Pancreas (tissue), 10 donors: ENCODE measurements at regions not wholly inside any gene's neighbourhood (a gene's known extent, or its start where the extent isn't known, plus 50 kb on each side); places are given as distances from the start of the nearest gene placed in this dataset.

ENCODE experiments used
- ATAC-seq, 4 donors: fragments of 200-7000 bp; cut with Tn5 transposase; one replicate each; pipeline versions ENCODE4 v1.8.0 to v1.9.1; 2020; ENCODE audit warnings: mild to moderate bottlenecking in 4 of 4, moderate library complexity in 4 of 4
- DNase-seq, 6 donors: peaks; one replicate each; pipeline ENCODE4 v3.0.0-alpha.2; 2020
- FAIRE-seq: peaks from 2 replicates; lab custom pipeline; 2012; peaks lifted over from hg19 to GRCh38; lab: Jason Lieb, UNC
- H3K27ac ChIP-seq, 4 donors: fragments of 200-600 bp; sonication (generic); 1 replicate in 3 of 4; 2 replicates in 1 of 4; pipeline versions ENCODE4 v1.5.0 to v1.8.0; 2020
- H3K27me3 ChIP-seq, 4 donors: fragments of 200-600 bp; one replicate each; pipeline ENCODE4 v1.8.0; 2021
- H3K36me3 ChIP-seq, 3 donors: fragments of 200-600 bp; sonication (generic) in 1 of 3; one replicate each; pipeline versions ENCODE4 v1.5.0 to v1.8.0; 2020 to 2021
- H3K4me1 ChIP-seq, 3 donors: fragments of 200-600 bp; one replicate each; pipeline ENCODE4 v1.8.0; 2021
- H3K4me3 ChIP-seq, 4 donors: fragments of 200-600 bp; sonication (generic) in 2 of 4; one replicate each; pipeline versions ENCODE4 v1.5.0 to v1.8.0; 2020 to 2021
- H3K9me3 ChIP-seq, 4 donors: fragments of 200-600 bp; one replicate each; pipeline ENCODE4 v1.8.0; 2021
- CTCF ChIP-seq, 4 donors: fragments of 200-600 bp; sonication (generic) in 3 of 4; IDR thresholded peaks; one replicate each; pipeline versions ENCODE4 v1.5.0 to v1.8.0; 2021; ENCODE audit warnings: antibody characterized with exemption in 4 of 4
- WGBS, 2 donors: extraction: QIAGEN DNeasy Blood & Tissue Kit; methylation state at CpG; one replicate each; pipeline ENCODE4 v1.1.7; 2013; 5-methylcytosine and 5-hydroxymethylcytosine counted together
- intact Hi-C, 3 donors: fragments of 100-400 bp; cut with DNase I; formaldehyde crosslinking; loops; one replicate each; pipeline versions ENCODE4 v1.11.1 to v1.14.2; 2022
- donor health status: healthy with polysubstance abuse.
- donor health status: DM: no; HTN: no; CAD: no; lungs with moderate emphysema.
- donor health status: DM: no; HTN: no; CAD: no.
- donor health status: control.
- donor health status: control.
- donor health status: Bipolar disorder and iron deficiency.
- donor health status: DM: yes; HTN: yes; CAD: no.
- donor health status: DM: no; HTN: no; CAD: no.
- donor health status: DM: no; HTN: no; CAD: no.
- donor health status: DM: yes; HTN: yes; CAD: no.

- Histone ChIP-seq H3K36me3 (no peaks in the 10 kb centered on the region), H3K27ac (no peak overlapping the region), H3K4me1 (no peaks in the 10 kb centered on the region), H3K27me3 (no peaks in the 10 kb centered on the region), H3K4me3 (no peak overlapping the region), H3K9me3 (no peaks in the 10 kb centered on the region)
- 76 to 85% methylated on average over 6 of the region's 6 CpGs for WGBS, 2 donors
- TF ChIP-seq CTCF (IDR thresholded peaks at IDR 0.05) = no peak
- DNase-seq (no peak), ATAC-seq (no peak), FAIRE-seq (no peak)
- intact Hi-C loops = no loop called here
These were observed 196.7 kb downstream of the TFAP2B start for GRCh38 chr6:51015394-51015793.

GRCh38 chr6:51016489-51016888 is 197.8 kb downstream of the TFAP2B start:
- no peak for TF ChIP-seq CTCF (IDR thresholded peaks at IDR 0.05)
- no peak for DNase-seq
- no peak for FAIRE-seq
- H3K36me3 ChIP-seq = no peaks in the 10 kb centered on the region
- H3K27me3 ChIP-seq = no peaks in the 10 kb centered on the region
- H3K9me3 ChIP-seq = no peaks in the 10 kb centered on the region
- no peak overlapping the region for H3K27ac ChIP-seq
- H3K4me1 ChIP-seq = no peaks in the 10 kb centered on the region
- intact Hi-C loops = no loop called here
- 60 to 62% methylated on average over 1 of the region's 1 CpG for WGBS, 2 donors
- no peak overlapping the region for H3K4me3 ChIP-seq
- no peak for ATAC-seq

- no peaks in the 10 kb centered on the region for H3K36me3 ChIP-seq
- H3K4me1 ChIP-seq = no peaks in the 10 kb centered on the region
- no peak overlapping the region for H3K4me3 ChIP-seq
- H3K9me3 ChIP-seq = no peaks in the 10 kb centered on the region
- no peak overlapping the region for H3K27ac ChIP-seq
- no peaks in the 10 kb centered on the region for H3K27me3 ChIP-seq
- no peak for DNase-seq
- TF ChIP-seq CTCF (IDR thresholded peaks at IDR 0.05) = no peak
- ATAC-seq = no peak
- 46 to 51% methylated on average over 5 of the region's 5 CpGs for WGBS, 2 donors
- no peak for FAIRE-seq
- intact Hi-C loops = no loop called here
These were observed 201.1 kb downstream of the TFAP2B start for GRCh38 chr6:51019806-51020205.

- Histone ChIP-seq H3K4me3 (no peak overlapping the region), H3K27me3 (no peaks in the 10 kb centered on the region), H3K4me1 (no peaks in the 10 kb centered on the region), H3K9me3 (no peaks in the 10 kb centered on the region), H3K36me3 (no peaks in the 10 kb centered on the region), H3K27ac (no peak overlapping the region)
- WGBS, 2 donors = 51 to 70% methylated on average over 3 of the region's 3 CpGs
- no peak for TF ChIP-seq CTCF (IDR thresholded peaks at IDR 0.05)
- ATAC-seq (no peak), FAIRE-seq (no peak), DNase-seq (no peak)
- intact Hi-C loops = no loop called here
These were observed 202.5 kb downstream of the TFAP2B start for GRCh38 chr6:51021171-51021570.

- WGBS, 2 donors = 24 to 33% methylated on average over 3 of the region's 3 CpGs
These were observed 205.5 kb downstream of the TFAP2B start for GRCh38 chr6:51024126-51024525.

More at GRCh38 chr6:51024126-51024525, 205.5 kb downstream of the TFAP2B start:
- Histone ChIP-seq H3K36me3 (no peaks in the 10 kb centered on the region), H3K4me1 (no peaks in the 10 kb centered on the region), H3K4me3 (no peak overlapping the region), H3K9me3 (no peaks in the 10 kb centered on the region), H3K27ac (no peak overlapping the region), H3K27me3 (no peaks in the 10 kb centered on the region)
- no peak for FAIRE-seq
- TF ChIP-seq CTCF (IDR thresholded peaks at IDR 0.05) = no peak
- intact Hi-C loops = no loop called here
- DNase-seq = no peak
- ATAC-seq = no peak
